HEK293 (cell line): ENCODE measurements at regions not wholly inside any gene's neighbourhood (a gene's known extent, or its start where the extent isn't known, plus 50 kb on each side); places are given as distances from the start of the nearest gene placed in this dataset.
A peak's percentile ranks its signal among the peaks of the same experiment; 100 is the strongest.

Experiments
- CTCF ChIA-PET: fragments of 350-600 bp; formaldehyde crosslinking; extraction: SDS; loops from one replicate; lab custom pipeline; 2021; ENCODE audit warnings: antibody characterized with exemption; lab: Yijun Ruan, JAX
- POLR2A ChIA-PET: fragments of 300-600 bp; formaldehyde crosslinking; extraction: SDS; loops from one replicate; lab custom pipeline; 2020; ENCODE audit warnings: antibody characterized with exemption, inconsistent platforms; lab: Yijun Ruan, JAX
- H3K27ac ChIP-seq: fragments of 200-500 bp; sonication (Bioruptor generic); 2 replicates; pipeline ENCODE4 v1.5.1; 2014; ENCODE audit warnings: low read depth, low read length, control low read depth, inconsistent platforms; ENCODE audit errors: extremely low read depth
- H3K36me3 ChIP-seq, 2 experiments: fragments of 200-500 bp in 1 of 2; sonication (Bioruptor generic) in 1 of 2; 1 replicate in 1 of 2; 2 replicates in 1 of 2; pipeline ENCODE4 v1.5.1; 2014 to 2017; ENCODE audit warnings: inconsistent platforms in 2 of 2, low read length in 2 of 2; ENCODE audit not compliant: control insufficient read depth in 2 of 2, insufficient read depth in 1 of 2
- H3K4me1 ChIP-seq: fragments of 200-500 bp; sonication (Bioruptor generic); 2 replicates; pipeline ENCODE4 v1.5.1; 2014; ENCODE audit warnings: mild to moderate bottlenecking, low read length, inconsistent platforms; ENCODE audit not compliant: control insufficient read depth, insufficient read depth
- H3K4me3 ChIP-seq: 2 replicates; pipeline ENCODE4 v1.5.1; 2011; ENCODE audit warnings: low read depth, mild to moderate bottlenecking, control low read depth, low read length, moderate library complexity
- H3K9me3 ChIP-seq: fragments of 200-500 bp; sonication (Bioruptor generic); 2 replicates; pipeline ENCODE4 v1.5.1; 2014; ENCODE audit warnings: low read depth, low read length, inconsistent platforms; ENCODE audit not compliant: control insufficient read depth, insufficient read depth
- BCL11B ChIP-seq: fragments of 450-650 bp; formaldehyde crosslinking; IDR thresholded peaks from 2 replicates; pipeline ENCODE4 v1.5.1; 2016; ENCODE audit warnings: low read depth, missing biosample characterization, missing genetic modification characterization
- GFI1B ChIP-seq: fragments of 450-650 bp; formaldehyde crosslinking; IDR thresholded peaks from 2 replicates; pipeline ENCODE4 v1.5.1; 2016; ENCODE audit warnings: missing biosample characterization, missing genetic modification characterization
- GLIS1 ChIP-seq: fragments of 450-650 bp; formaldehyde crosslinking; IDR thresholded peaks from 2 replicates; pipeline ENCODE4 v1.5.1; 2016; ENCODE audit warnings: missing biosample characterization, missing genetic modification characterization
- KLF16 ChIP-seq: fragments of 450-650 bp; formaldehyde crosslinking; IDR thresholded peaks from 2 replicates; pipeline ENCODE4 v1.5.1; 2017; ENCODE audit warnings: missing biosample characterization, missing genetic modification characterization
- KLF9 ChIP-seq: fragments of 450-650 bp; formaldehyde crosslinking; IDR thresholded peaks from 2 replicates; pipeline ENCODE4 v1.5.1; 2016; ENCODE audit warnings: missing biosample characterization, missing genetic modification characterization, low read depth
- PBX3 ChIP-seq: sonication (generic); formaldehyde crosslinking; IDR thresholded peaks from 2 replicates; pipeline ENCODE4 v1.8.1; 2022; ENCODE audit warnings: mild to moderate bottlenecking, moderate library complexity, missing genetic modification reagents
- SETDB1 ChIP-seq: IDR thresholded peaks from one replicate; pipeline ENCODE4 v1.6.1; 2017; ENCODE audit warnings: mild to moderate bottlenecking, low read length, moderate library complexity, mixed read lengths; ENCODE audit not compliant: insufficient read length
- TCF7L2 ChIP-seq: IDR thresholded peaks from 2 replicates; pipeline ENCODE4 v1.6.1; 2011; ENCODE audit warnings: low read depth, mild to moderate bottlenecking, inconsistent platforms, low read length, moderate library complexity, borderline replicate concordance
- TRIM28 ChIP-seq: IDR thresholded peaks from 2 replicates; pipeline ENCODE4 v1.6.1; 2011; ENCODE audit warnings: low read length, control low read depth, borderline replicate concordance
- ZEB2 ChIP-seq: fragments of 450-650 bp; formaldehyde crosslinking; IDR thresholded peaks from 2 replicates; pipeline ENCODE4 v1.5.1; 2016; ENCODE audit warnings: missing biosample characterization, missing genetic modification characterization
- ZNF10 ChIP-seq: fragments of 450-650 bp; formaldehyde crosslinking; IDR thresholded peaks from 2 replicates; pipeline ENCODE4 v1.5.1; 2017; ENCODE audit warnings: missing biosample characterization, missing genetic modification characterization
- ZNF114 ChIP-seq: fragments of 450-650 bp; formaldehyde crosslinking; IDR thresholded peaks from 2 replicates; pipeline ENCODE4 v1.5.0; 2017; ENCODE audit warnings: missing biosample characterization, missing genetic modification characterization
- ZNF175 ChIP-seq: fragments of 450-650 bp; formaldehyde crosslinking; IDR thresholded peaks from 2 replicates; pipeline ENCODE4 v1.5.1; 2016; ENCODE audit warnings: missing biosample characterization, missing genetic modification characterization
- ZNF248 ChIP-seq: fragments of 450-650 bp; formaldehyde crosslinking; IDR thresholded peaks from 2 replicates; pipeline ENCODE4 v1.5.1; 2017; ENCODE audit warnings: missing biosample characterization, missing genetic modification characterization
- ZNF274 ChIP-seq, 2 experiments: fragments of 200-500 bp in 1 of 2; fragments of 450-650 bp in 1 of 2; sonication (Bioruptor generic) in 1 of 2; formaldehyde crosslinking in 1 of 2; IDR thresholded peaks; 2 replicates each; pipeline versions ENCODE4 v1.5.1 to v1.6.1; 2014 to 2016; ENCODE audit warnings: borderline replicate concordance in 1 of 2, inconsistent platforms in 1 of 2, low read length in 1 of 2, missing biosample characterization in 1 of 2, missing genetic modification characterization in 1 of 2
- ZNF324 ChIP-seq: fragments of 450-650 bp; formaldehyde crosslinking; IDR thresholded peaks from 2 replicates; pipeline ENCODE4 v1.5.1; 2016; ENCODE audit warnings: missing biosample characterization, missing genetic modification characterization
- ZNF398 ChIP-seq: fragments of 450-650 bp; formaldehyde crosslinking; IDR thresholded peaks from 2 replicates; pipeline ENCODE4 v1.5.1; 2017; ENCODE audit warnings: missing biosample characterization, missing genetic modification characterization
- ZNF629 ChIP-seq: fragments of 450-650 bp; formaldehyde crosslinking; IDR thresholded peaks from 2 replicates; pipeline ENCODE4 v1.5.1; 2017; ENCODE audit warnings: missing biosample characterization, missing genetic modification characterization
- ZNF692 ChIP-seq: fragments of 450-650 bp; formaldehyde crosslinking; IDR thresholded peaks from 2 replicates; pipeline ENCODE4 v1.5.1; 2016; ENCODE audit warnings: missing biosample characterization, missing genetic modification characterization
- ZNF704 ChIP-seq: fragments of 450-650 bp; formaldehyde crosslinking; IDR thresholded peaks from 2 replicates; pipeline ENCODE4 v1.5.1; 2016; ENCODE audit warnings: missing biosample characterization, missing genetic modification characterization
- ZNF830 ChIP-seq: fragments of 450-650 bp; IDR thresholded peaks from 2 replicates; pipeline ENCODE4 v1.5.0; 2018; ENCODE audit warnings: missing biosample characterization, missing genetic modification characterization, low read depth, mild to moderate bottlenecking, moderate library complexity

- Histone ChIP-seq H3K4me3 (no peak overlapping the region), H3K36me3 (no peaks in the 10 kb centered on the region), H3K4me1 (no peaks in the 10 kb centered on the region)
- CTCF ChIA-PET = interaction anchor here (0.9 kb wide), 1 partner anchor 113 kb away, joined by 4 read pairs; no protein-coding TSS in a partner anchor
- no peak for TF ChIP-seq ZNF324
- no peak for TF ChIP-seq ZEB2
- TF ChIP-seq SETDB1 = peak; percentile 68
- peak; percentile 41; the same call in 1 of the 2 replicates for TF ChIP-seq TRIM28
- TF ChIP-seq, all 188 proteins: peak for 2
- Histone ChIP-seq H3K9me3 (peaks cover 4% of the 10 kb centered on the region), H3K27ac (no peak overlapping the region)
- POLR2A ChIA-PET = no interaction called here
Measured at GRCh38 chr15:69689133-69689532, 236.5 kb downstream of the RPLP1 start.

- Histone ChIP-seq H3K27ac (no peak overlapping the region), H3K9me3 (peaks cover 4% of the 10 kb centered on the region), H3K36me3 (no peaks in the 10 kb centered on the region), H3K4me1 (no peaks in the 10 kb centered on the region), H3K4me3 (no peak overlapping the region)
- no peak for TF ChIP-seq KLF16 (tag by site-specific recombination)
- no peak for TF ChIP-seq ZNF248 (tag by site-specific recombination)
- TF ChIP-seq BCL11B (tag by site-specific recombination) = no peak
- no peak for TF ChIP-seq KLF9
- TF ChIP-seq GFI1B = no peak
- TF ChIP-seq ZNF704 (tag by site-specific recombination) = no peak
- no peak for TF ChIP-seq TCF7L2
- no peak for TF ChIP-seq ZNF398 (tag by site-specific recombination)
- TF ChIP-seq ZNF830 (tag by site-specific recombination) = no peak
- no peak for TF ChIP-seq ZNF274 (IDR thresholded peaks at IDR 0.05; ENCODE audit: low read length)
- TF ChIP-seq ZNF274 (tag by site-specific recombination; IDR thresholded peaks at IDR 0.05; ENCODE audit: borderline replicate concordance) = no peak
- TF ChIP-seq ZNF175 (tag by site-specific recombination) = no peak
- no peak for TF ChIP-seq ZNF114
- no peak for TF ChIP-seq GLIS1 (tag by site-specific recombination)
- TF ChIP-seq PBX3 (CRISPR knock-in tag) = no peak
- TF ChIP-seq ZNF692 (tag by site-specific recombination) = no peak
- no peak for TF ChIP-seq ZNF629
- no peak for TF ChIP-seq ZNF10
- ChIA-PET POLR2A (no interaction called here), CTCF (no interaction called here)
Measured at GRCh38 chr15:69691307-69692015, 238.8 kb downstream of the RPLP1 start.
